ENCODE measurements at regions not wholly inside any gene's neighbourhood (a gene's known extent, or its start where the extent isn't known, plus 50 kb on each side); places are given as distances from the start of the nearest gene placed in this dataset.

GRCh38 chr3:178120367-178120766, 415.9 kb upstream of the KCNMB2 start:
- ATAC-seq (ENCODE audit: low FRiP score) (no peak), DNase-seq (ENCODE audit: low spot score) (no peak)
- no peak for TF ChIP-seq CTCF (IDR thresholded peaks at IDR 0.05)

GRCh38 chr3:178126686-178127085, 409.6 kb upstream of the KCNMB2 start:
- ATAC-seq (ENCODE audit: low FRiP score) (no peak), DNase-seq (ENCODE audit: low spot score) (no peak)
- TF ChIP-seq CTCF (IDR thresholded peaks at IDR 0.05) = no peak

GRCh38 chr3:178127221-178127620, 409.0 kb upstream of the KCNMB2 start:
- no peak for TF ChIP-seq CTCF (IDR thresholded peaks at IDR 0.05)
- no peak for ATAC-seq (ENCODE audit: low FRiP score)
- DNase-seq (ENCODE audit: low spot score) = no peak

GRCh38 chr3:178129109-178129508, 407.1 kb upstream of the KCNMB2 start:
- TF ChIP-seq CTCF (IDR thresholded peaks at IDR 0.05) = no peak
- DNase-seq (ENCODE audit: low spot score) (no peak), ATAC-seq (ENCODE audit: low FRiP score) (no peak)

- ATAC-seq (ENCODE audit: low FRiP score) (no peak), DNase-seq (ENCODE audit: low spot score) (no peak)
- TF ChIP-seq CTCF (IDR thresholded peaks at IDR 0.05) = no peak
Observed at GRCh38 chr3:178131801-178132200, 404.4 kb upstream of the KCNMB2 start.

GRCh38 chr3:178137206-178137605, 399.0 kb upstream of the KCNMB2 start:
- no peak for DNase-seq (ENCODE audit: low spot score)
- TF ChIP-seq CTCF (IDR thresholded peaks at IDR 0.05) = no peak
- ATAC-seq (ENCODE audit: low FRiP score) = no peak

GRCh38 chr3:178137831-178138230, 398.4 kb upstream of the KCNMB2 start:
- TF ChIP-seq CTCF (IDR thresholded peaks at IDR 0.05) = no peak
- no peak for ATAC-seq (ENCODE audit: low FRiP score)
- no peak for DNase-seq (ENCODE audit: low spot score)

Data from omental fat pad (tissue), 3 donors.